GM19099 (cell line): ENCODE measurements at regions not wholly inside any gene's neighbourhood (a gene's known extent, or its start where the extent isn't known, plus 50 kb on each side); places are given as distances from the start of the nearest gene placed in this dataset.

Experiments used
- POLR2A ChIP-seq: IDR thresholded peaks from 3 replicates; pipeline ENCODE4 v1.6.1; 2011; ENCODE audit warnings: low read depth; ENCODE audit not compliant: insufficient read length; ENCODE audit errors: extremely low read depth

DNA sequence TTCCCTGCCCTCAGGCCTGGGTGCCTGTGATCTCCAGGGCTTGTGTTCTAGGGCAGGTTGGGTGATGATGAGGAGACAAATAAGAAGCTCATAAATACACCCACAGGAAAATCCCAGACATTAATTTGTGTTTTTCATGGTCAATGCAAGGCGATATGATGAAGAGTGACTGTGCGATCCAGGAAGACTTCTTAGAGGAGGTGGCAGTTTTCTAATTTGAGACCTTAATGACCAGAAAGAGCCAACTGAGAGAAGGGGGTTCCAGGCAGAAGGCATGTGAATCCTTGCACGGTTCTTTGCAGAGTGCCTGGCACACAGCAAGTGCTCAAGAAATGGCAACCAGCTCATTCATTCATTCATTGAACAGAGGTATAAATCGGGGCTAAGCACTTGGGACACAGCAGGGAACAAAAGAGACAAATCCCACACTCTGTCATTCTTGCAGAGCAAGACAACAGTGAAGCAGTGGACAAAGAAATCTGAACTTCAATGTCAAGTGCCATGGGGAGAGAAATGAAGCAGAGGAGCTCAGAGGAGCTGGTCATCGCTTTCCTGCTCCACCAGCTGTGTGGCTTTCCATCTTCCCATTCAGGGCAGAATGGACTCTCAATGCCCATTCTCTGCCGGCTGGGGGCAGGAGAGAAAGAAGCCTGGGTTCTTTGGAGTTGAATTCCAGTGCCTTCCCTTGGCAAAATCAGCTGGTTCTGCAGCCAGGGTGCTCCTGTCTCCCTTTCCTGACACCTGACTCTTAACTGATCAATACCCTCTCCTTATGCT, 128.3 kb downstream of the AACS start:
- TF ChIP-seq POLR2A, result no peak

DNA sequence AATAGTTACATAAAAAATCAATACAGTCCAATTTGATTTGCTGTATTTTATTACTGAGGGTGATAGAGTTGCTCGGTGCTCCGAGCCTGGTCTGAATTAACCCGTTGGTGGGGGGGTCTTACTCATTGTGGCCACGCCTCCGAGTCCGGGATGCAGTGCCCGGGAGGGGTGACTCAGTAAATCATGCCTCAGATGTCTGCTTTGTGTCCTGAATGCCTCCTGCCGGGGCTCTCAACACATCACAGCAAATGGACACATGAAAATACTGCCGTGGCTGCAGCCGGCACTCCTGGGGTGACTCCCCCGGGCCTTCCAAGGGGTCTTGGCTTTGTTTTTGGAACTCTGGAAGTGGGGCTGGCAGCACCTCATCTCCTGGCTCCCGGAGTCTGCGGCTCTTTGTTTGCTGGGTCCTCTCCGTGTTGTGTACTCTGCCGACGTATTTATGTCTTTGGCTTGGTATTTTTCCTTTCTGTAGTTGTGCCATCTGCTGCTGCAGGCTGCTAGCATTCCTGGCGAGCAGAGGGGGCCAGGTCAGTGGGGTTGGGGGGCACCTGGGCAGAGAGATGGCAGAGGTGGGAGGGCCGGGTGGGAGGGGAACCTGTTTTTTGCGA, 129.0 kb downstream of the AACS start:
- no peak for TF ChIP-seq POLR2A

DNA sequence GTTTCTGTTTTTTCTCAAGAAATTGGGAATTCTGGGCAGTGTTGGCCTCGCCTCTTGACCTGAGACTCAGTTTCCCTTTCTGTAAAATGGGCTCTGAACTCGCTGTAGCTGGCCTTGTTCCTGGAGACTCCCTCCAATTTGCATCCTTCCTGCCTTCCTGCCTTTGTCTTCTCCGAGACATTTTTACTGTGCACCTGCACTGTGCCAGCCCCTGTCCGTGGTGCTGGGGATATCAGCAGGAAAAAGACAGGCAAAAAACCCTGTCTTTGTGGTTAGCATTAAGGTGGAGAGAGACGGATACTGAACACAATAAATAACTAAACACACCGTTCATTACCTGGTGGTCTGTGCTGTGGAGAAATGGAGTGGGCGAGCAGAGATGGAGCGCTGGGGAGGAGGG, 129.8 kb downstream of the AACS start:
- no peak for TF ChIP-seq POLR2A

DNA sequence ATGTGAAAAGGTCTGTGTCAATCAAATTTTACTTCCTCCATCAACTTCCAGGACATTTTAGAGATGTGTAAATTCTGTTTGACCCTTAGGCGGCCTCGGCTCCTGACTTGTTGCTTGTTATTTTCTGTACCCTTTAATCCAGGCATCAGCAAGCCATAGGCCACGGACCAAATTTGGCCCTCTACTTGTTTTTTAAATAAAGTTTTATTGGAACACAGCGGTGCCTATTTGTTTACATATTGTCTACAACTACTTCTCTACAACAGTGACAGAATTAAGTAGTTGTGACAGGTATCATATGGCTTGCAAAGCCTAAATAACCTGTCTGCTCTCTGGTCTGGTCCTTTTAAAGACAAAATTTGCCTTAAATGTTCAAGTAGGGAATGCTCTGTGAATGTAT, 132.1 kb downstream of the AACS start:
- TF ChIP-seq POLR2A, result no peak

DNA sequence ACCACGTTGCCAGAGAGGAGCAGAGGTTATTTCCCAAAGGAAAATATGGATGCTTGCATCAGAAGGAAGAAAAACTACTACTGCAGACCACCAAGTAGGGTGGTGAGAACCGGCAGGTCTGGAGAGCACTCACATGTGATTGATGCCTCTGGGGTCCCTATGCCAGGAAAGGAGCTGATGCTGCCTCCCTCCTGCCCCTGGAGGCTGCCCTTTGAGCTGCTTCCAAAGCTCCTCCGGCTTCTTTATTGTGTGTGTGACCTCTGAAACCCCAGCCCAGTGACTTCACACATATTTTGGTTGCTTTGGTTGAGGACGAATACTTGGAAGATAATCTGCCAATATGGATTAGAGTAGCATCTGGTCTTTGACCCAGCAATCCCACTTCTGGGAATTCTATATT, 133.4 kb downstream of the AACS start:
- TF ChIP-seq POLR2A, result no peak

DNA sequence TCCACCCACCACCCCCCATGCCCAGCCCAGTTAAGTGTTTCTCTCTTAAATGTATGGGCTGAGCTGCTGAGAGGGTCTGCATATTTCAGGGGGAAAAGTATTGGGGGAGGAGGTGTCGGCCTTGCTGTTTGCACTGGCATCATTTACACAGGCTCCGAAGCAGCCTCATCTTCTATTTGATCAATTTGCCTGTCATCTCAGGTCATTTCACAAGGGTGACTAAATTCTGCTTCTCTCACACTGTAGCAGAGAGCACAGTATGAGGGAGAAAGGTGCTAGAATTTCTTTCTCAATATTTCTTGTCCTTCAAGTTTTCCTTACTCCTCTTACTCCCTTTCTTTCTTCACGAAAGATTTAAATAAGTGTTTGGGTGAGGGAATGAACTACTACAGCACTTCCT, 135.9 kb downstream of the AACS start:
- TF ChIP-seq POLR2A, result no peak

DNA sequence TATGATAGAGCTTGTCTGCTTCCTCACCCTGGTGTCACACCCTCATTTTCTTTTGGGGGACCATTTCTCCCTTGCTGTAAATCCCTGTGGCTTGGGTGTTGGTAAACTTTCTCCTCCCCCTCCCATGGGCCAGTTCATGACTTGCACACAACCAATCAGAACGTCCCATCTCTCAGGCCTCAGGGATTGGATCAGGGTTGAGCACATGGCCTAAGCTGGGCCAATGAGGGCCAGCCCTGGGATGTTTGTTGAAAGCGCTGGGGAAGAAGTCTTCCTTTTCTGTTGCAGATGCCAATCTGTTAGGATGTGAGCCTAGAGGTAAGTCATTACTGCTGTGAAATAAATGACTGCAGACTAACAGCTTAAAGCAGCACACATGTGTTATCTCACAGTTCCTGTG, 136.7 kb downstream of the AACS start:
- no peak for TF ChIP-seq POLR2A

DNA sequence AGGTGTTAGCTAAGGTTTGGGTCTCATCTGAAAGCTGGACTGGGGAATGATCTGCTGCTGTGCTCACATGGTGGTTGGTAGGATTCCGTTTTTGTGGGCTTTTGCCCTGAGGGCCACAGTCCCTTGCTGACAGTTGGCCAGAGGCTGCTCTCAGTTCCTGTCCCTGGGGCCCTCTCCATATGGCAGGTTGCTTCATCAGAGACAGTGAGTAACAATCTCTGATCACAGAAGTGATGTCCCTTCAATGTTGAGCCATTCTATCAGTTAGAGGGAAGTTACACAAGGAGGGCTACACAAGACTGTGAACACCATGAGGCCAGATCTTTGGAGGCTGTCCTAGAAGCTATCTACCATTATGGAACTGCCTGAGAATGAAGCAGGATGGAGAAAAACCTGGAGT, 137.2 kb downstream of the AACS start:
- no peak for TF ChIP-seq POLR2A

DNA sequence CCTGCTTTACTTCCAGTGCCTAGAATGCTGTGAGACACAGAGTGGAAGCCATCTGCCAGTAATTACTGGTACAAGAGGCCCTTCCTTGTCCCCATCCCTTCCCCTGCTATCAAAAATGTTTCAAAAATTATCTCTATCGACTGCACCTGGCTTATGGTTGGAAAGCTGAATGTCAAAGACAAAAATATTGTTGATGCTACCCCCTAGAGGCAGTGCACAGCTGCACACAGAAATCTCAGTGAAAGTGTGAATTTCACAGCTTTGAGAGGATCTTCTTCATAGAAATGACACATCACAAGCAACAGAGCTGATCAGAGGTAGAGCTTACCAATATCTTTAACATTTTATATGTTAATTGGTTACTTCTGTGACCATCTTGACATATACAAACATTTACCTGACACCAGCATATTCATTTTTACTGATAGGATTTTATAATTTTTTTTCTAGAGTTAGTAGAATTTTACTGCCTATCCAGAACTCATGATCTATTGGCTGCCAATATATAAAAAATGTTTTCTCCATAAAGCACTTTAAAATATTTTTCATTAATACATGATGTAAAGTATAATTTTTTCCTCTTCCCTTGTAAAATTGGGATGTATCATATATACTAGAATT, 138.0 kb downstream of the AACS start:
- TF ChIP-seq POLR2A, result no peak

DNA sequence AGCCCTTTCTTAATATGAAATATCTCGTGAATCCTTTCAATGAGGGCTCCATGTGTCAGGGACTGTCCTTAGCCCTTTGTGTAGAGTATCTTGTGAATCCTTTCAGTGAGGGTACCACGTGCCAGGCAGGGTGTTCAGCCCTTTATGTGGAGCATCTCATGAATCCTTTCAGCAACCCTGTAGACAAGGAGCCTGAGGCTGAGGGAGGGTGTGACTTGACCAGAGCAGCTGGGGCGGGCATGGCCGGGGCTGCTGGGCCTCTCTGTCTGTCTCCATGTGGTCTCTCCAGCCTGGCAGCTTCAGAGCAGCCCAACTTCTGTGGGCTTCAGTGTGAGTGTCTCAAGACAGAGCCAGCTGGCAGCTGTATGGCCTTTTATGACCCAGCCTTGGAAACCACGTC, 140.2 kb downstream of the AACS start:
- no peak for TF ChIP-seq POLR2A

DNA sequence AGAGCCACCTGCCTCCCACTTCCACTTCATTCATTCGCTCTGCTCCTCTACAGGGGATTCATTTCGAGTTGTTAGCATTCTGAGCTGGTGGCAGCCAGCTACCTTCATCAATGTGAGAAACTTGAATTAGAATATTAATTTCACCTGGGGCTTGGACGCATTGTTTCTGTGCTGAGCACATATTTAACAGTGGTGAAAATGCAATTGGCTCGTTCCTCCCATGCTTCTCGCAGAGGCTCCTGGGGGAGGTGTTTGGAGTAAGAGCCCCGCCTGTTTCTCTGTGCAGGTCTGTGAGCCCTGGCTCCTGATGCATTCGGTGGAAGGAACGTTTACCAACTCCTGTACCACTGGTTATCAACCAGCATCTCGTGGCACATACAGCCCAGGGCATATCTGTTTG, 141.5 kb downstream of the AACS start:
- TF ChIP-seq POLR2A, result no peak

DNA sequence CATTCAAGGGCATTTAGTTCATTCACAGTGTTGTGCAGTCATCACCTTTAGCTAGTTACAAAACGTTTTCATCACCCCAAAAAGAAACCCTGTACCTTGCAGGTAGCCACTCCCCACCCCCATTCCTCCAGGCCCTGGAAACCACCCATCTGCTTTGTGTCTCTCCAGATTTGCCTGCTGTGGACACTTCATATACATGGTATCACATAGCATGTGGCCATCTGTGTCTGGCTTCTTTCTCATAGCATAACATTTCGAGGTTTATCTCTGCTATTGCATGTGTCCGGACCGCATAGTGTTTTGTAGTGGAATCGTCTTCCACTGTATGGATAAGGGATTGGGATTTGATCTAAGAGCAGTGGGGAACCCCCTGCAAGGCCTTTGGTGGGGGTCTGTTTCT, 143.1 kb downstream of the AACS start:
- no peak for TF ChIP-seq POLR2A

DNA sequence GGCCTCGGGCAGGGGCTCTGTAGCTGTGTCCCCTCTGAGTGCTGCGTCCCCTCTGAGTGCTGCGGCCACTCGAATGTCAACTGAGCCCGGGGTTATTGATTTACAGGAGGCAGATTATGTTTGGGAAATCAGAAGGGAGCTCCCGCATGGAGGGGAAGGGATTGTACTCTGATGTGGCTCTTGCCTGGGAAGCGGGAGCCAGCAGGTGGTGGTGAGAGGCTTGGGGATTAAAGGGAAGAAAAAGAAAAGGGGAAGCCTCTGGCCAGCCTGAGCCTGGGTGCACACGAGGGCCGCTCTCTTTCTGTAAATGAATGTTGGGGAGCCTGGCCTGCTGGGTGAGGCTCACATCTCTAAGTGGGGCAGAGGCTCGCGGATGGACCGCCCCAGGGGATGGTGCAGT, 143.7 kb downstream of the AACS start:
- TF ChIP-seq POLR2A, result no peak

DNA sequence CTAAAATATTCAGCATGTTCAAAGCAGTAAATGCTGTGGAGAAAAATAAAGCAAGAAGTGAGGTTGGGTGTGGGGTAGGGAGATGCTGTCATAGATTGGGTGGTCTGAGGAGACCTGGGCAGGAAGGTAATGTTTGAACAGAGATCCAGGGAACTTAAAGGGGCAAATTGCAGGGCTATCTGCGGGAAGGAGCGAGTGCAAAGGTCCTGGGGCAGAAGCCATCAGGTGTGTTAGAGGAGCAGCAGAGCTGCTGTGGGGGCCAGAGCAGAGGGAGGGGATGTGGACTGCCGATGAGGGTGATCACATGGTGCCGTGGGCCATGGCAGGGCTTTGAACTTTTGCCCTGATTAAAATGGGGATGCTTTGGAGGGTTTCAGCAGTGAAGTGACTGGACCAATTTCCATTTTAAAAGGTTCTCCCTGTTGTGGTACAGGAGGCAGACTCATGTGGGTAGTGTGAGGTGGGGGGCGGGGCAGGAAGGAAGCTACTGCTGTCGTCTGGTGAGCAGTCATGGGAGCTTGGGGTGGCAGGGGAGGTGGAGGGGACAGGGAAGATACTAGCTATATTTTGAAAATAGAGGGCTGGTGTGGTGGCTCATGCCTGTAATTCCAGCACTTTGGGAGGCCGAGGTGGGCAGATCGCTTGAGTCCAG, 145.0 kb downstream of the AACS start:
- no peak for TF ChIP-seq POLR2A

DNA sequence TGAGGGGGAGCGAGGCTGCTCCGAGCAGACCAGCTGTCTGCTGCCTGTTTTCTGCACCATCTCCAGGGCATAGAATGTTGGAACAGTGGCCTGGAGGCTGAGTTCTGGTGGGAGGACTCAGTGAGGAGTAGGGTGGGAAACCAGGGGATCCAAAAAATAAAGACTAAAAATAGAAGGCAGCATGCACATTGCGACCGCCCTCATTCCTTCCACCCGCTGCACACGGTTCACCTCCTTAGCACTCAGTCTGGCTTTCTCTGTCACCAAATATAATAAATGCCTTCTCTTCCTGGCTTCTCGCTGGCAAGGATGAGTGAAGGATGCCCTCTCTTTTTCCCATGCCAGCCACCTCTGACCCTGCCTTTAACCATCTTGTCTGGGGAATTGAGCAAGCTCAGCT, 146.2 kb downstream of the AACS start:
- TF ChIP-seq POLR2A, result no peak

DNA sequence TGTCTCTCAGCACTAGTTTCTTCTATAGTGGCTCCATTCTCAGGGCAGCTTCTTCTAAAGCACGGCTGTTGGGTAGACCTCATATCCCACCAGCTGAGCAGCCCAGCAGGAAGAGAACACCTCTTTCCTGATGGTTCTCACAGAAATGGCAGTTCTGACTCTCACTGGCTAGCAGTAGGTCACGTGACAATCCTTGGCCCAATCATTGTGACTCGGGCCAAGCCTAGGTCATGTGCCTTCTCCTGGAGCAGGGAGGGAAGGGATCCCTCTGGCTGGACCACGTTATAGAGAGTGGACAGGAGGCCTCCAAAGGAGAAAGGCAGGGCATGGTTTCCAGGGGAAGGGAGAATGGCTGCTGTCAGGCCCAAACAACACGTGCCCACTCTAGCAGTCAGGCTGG, 149.1 kb downstream of the AACS start:
- no peak for TF ChIP-seq POLR2A
